ENCODE measurements at regions not wholly inside any gene's neighbourhood (a gene's known extent, or its start where the extent isn't known, plus 50 kb on each side); places are given as distances from the start of the nearest gene placed in this dataset.

DNA sequence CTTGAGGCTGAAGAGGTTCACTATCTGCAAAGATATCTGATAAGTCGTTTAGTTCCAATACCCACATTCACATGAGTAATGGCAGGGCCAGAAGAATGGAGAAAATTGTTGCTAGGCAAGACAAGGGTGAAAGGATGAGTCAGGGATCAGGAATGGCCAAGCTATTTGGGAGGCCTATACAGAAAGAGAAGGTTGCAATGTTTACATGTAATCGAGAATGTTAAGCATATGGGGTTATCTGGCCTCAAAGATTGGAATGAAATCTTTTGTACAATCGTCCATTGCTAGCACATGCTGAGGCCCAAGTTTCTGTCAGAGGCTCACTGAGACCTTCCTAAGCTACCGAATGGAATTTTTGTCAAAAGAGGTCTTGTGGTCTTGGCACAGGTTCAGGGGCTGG is 299.9 kb upstream of the PLD5 start:
- Histone ChIP-seq H3K9me3 (ENCODE audit: low read length) (no peaks in the 10 kb centered on the region), H3K9me2 (ENCODE audit: low read depth, low read length) (no peaks in the 10 kb centered on the region), H3K4me2 (ENCODE audit: low read length) (no peak overlapping the region)

DNA sequence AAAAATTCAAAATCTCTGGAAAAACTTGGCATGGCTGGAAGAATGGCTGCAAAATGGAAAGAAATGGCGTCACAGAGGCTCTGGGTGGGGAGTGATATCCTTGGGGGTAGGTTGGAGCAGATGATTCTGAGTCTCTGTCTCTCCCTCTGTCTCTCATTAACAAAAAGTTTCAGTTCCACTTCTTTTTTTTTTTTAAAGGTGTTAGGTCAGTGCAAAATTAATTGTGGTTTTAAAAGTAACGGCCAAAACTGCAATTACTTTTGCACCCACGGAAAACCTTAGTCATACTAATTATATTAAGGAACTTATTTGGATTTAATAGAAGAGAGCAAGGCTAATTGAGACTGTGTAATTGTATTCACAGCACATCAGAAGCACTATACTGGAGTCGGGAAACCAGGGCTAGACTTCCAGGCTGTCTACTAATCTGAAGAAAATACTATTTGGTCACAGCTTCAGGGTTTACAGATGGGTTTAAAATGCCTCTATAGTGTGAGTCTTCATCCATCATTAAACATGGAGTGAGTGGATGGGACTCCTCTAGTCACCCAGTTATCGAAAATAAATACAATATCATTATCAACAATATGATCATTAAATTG is 289.1 kb upstream of the PLD5 start:
- no peaks in the 10 kb centered on the region for H3K9me2 ChIP-seq (ENCODE audit: low read depth, low read length)
- H3K79me2 ChIP-seq (ENCODE audit: insufficient read depth, low read length), result no peaks in the 10 kb centered on the region
- no peak overlapping the region for H3K4me3 ChIP-seq (ENCODE audit: low read depth, low read length, poor library complexity, severe bottlenecking)
- no peaks in the 10 kb centered on the region for H4K20me1 ChIP-seq (ENCODE audit: insufficient read depth, low read length)
- H3K27ac ChIP-seq (ENCODE audit: low read depth, low read length, poor library complexity, severe bottlenecking), result no peak overlapping the region
- no peak overlapping the region for H3K4me2 ChIP-seq (ENCODE audit: low read length)
- TF ChIP-seq, protein P1, sequence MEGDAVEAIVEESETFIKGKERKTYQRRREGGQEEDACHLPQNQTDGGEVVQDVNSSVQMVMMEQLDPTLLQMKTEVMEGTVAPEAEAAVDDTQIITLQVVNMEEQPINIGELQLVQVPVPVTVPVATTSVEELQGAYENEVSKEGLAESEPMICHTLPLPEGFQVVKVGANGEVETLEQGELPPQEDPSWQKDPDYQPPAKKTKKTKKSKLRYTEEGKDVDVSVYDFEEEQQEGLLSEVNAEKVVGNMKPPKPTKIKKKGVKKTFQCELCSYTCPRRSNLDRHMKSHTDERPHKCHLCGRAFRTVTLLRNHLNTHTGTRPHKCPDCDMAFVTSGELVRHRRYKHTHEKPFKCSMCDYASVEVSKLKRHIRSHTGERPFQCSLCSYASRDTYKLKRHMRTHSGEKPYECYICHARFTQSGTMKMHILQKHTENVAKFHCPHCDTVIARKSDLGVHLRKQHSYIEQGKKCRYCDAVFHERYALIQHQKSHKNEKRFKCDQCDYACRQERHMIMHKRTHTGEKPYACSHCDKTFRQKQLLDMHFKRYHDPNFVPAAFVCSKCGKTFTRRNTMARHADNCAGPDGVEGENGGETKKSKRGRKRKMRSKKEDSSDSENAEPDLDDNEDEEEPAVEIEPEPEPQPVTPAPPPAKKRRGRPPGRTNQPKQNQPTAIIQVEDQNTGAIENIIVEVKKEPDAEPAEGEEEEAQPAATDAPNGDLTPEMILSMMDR (IDR thresholded peaks at IDR 0.05; ENCODE audit: low read length), result no peak
- no peak for TF ChIP-seq EZH2 (IDR thresholded peaks at IDR 0.05; ENCODE audit: borderline replicate concordance, low read length)
- H3K36me3 ChIP-seq (ENCODE audit: insufficient read depth, low read length), result no peaks in the 10 kb centered on the region
- no peak overlapping the region for H3K9ac ChIP-seq (ENCODE audit: low read length)
- no peaks in the 10 kb centered on the region for H3K9me3 ChIP-seq (ENCODE audit: low read length)
- no peaks in the 10 kb centered on the region for H3K27me3 ChIP-seq (ENCODE audit: insufficient read depth, low read length)
- no peaks in the 10 kb centered on the region for H3F3A ChIP-seq (ENCODE audit: insufficient read depth, low read length)
- no peak overlapping the region for H2AFZ ChIP-seq (ENCODE audit: low read length)
- no peaks in the 10 kb centered on the region for H3K4me1 ChIP-seq (ENCODE audit: insufficient read depth, low read length, severe bottlenecking)

More for the DNA sequence above, 299.9 kb upstream of the PLD5 start:
- Histone ChIP-seq H2AFZ (ENCODE audit: low read length) (no peak overlapping the region), H3K27me3 (ENCODE audit: insufficient read depth, low read length) (no peaks in the 10 kb centered on the region), H3K4me3 (ENCODE audit: low read depth, low read length, poor library complexity, severe bottlenecking) (no peak overlapping the region), H3K4me1 (ENCODE audit: insufficient read depth, low read length, severe bottlenecking) (no peaks in the 10 kb centered on the region), H3K27ac (ENCODE audit: low read depth, low read length, poor library complexity, severe bottlenecking) (no peak overlapping the region), H3K79me2 (ENCODE audit: insufficient read depth, low read length) (no peaks in the 10 kb centered on the region), H3K36me3 (ENCODE audit: insufficient read depth, low read length) (no peaks in the 10 kb centered on the region), H4K20me1 (ENCODE audit: insufficient read depth, low read length) (no peaks in the 10 kb centered on the region), H3F3A (ENCODE audit: insufficient read depth, low read length) (no peaks in the 10 kb centered on the region), H3K9ac (ENCODE audit: low read length) (no peak overlapping the region)
- no peak for TF ChIP-seq EZH2 (IDR thresholded peaks at IDR 0.05; ENCODE audit: borderline replicate concordance, low read length)
- TF ChIP-seq, protein P1 (IDR thresholded peaks at IDR 0.05; ENCODE audit: low read length), result no peak

- no peaks in the 10 kb centered on the region for H3K9me3 ChIP-seq (ENCODE audit: low read length)
- no peak overlapping the region for H3K27ac ChIP-seq (ENCODE audit: low read depth, low read length, poor library complexity, severe bottlenecking)
- no peak overlapping the region for H2AFZ ChIP-seq (ENCODE audit: low read length)
- no peaks in the 10 kb centered on the region for H4K20me1 ChIP-seq (ENCODE audit: insufficient read depth, low read length)
- no peaks in the 10 kb centered on the region for H3K9me2 ChIP-seq (ENCODE audit: low read depth, low read length)
- no peaks in the 10 kb centered on the region for H3K27me3 ChIP-seq (ENCODE audit: insufficient read depth, low read length)
- H3K4me1 ChIP-seq (ENCODE audit: insufficient read depth, low read length, severe bottlenecking), result no peaks in the 10 kb centered on the region
- no peaks in the 10 kb centered on the region for H3F3A ChIP-seq (ENCODE audit: insufficient read depth, low read length)
- no peaks in the 10 kb centered on the region for H3K36me3 ChIP-seq (ENCODE audit: insufficient read depth, low read length)
- no peak for TF ChIP-seq EZH2 (IDR thresholded peaks at IDR 0.05; ENCODE audit: borderline replicate concordance, low read length)
- TF ChIP-seq, protein P1 (IDR thresholded peaks at IDR 0.05; ENCODE audit: low read length), result no peak
- no peak overlapping the region for H3K4me2 ChIP-seq (ENCODE audit: low read length)
- H3K4me3 ChIP-seq (ENCODE audit: low read depth, low read length, poor library complexity, severe bottlenecking), result no peak overlapping the region
- no peaks in the 10 kb centered on the region for H3K79me2 ChIP-seq (ENCODE audit: insufficient read depth, low read length)
- no peak overlapping the region for H3K9ac ChIP-seq (ENCODE audit: low read length)
These were observed 286.8 kb upstream of the PLD5 start for GRCh38 chr1:242811092-242811840.
